ENCODE measurements at regions not wholly inside any gene's neighbourhood (a gene's known extent, or its start where the extent isn't known, plus 50 kb on each side); places are given as distances from the start of the nearest gene placed in this dataset.

DNA sequence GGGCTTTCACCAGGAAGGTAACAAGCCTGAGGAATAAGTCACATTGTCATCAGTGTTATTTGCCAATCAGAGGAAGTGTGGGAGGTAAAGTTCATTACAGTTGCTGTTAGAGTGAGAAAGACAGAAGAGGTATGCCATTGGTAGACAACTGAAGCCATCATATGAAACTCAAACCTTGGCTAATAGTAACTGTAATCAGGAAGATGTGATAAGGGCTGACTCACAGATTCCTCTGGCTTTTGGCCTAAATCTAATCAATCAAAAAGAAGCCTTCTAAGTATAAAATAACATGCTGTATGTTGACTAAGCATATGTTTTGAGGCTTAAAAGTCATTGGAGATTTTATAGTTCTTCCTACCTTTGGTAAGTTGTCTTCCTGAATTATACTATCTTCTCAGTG, 242.8 kb downstream of the PCDH7 start:
- TF ChIP-seq, protein P1, sequence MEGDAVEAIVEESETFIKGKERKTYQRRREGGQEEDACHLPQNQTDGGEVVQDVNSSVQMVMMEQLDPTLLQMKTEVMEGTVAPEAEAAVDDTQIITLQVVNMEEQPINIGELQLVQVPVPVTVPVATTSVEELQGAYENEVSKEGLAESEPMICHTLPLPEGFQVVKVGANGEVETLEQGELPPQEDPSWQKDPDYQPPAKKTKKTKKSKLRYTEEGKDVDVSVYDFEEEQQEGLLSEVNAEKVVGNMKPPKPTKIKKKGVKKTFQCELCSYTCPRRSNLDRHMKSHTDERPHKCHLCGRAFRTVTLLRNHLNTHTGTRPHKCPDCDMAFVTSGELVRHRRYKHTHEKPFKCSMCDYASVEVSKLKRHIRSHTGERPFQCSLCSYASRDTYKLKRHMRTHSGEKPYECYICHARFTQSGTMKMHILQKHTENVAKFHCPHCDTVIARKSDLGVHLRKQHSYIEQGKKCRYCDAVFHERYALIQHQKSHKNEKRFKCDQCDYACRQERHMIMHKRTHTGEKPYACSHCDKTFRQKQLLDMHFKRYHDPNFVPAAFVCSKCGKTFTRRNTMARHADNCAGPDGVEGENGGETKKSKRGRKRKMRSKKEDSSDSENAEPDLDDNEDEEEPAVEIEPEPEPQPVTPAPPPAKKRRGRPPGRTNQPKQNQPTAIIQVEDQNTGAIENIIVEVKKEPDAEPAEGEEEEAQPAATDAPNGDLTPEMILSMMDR (IDR thresholded peaks at IDR 0.05 in 4 of 5, conservative IDR thresholded peaks at IDR 0.05 in 1 of 5): no peak
- no peak for TF ChIP-seq POLR2A (IDR thresholded peaks at IDR 0.05)
